GM18502 (cell line): ENCODE measurements at regions not wholly inside any gene's neighbourhood (a gene's known extent, or its start where the extent isn't known, plus 50 kb on each side); places are given as distances from the start of the nearest gene placed in this dataset.

Source experiments
- ATAC-seq: cut with Tn5 transposase; IDR thresholded peaks from one replicate; pipeline ENCODE4 v1.9.1; 2021; ENCODE audit warnings: mild to moderate bottlenecking; ENCODE audit not compliant: unreplicated experiment, poor library complexity

GRCh38 chr5:39519566-39520231 lies 94.9 kb upstream of the DAB2 start:
- no peak for ATAC-seq

GRCh38 chr5:39519079-39519478 lies 94.3 kb upstream of the DAB2 start:
- ATAC-seq, result no peak

GRCh38 chr5:39518516-39518915 lies 93.7 kb upstream of the DAB2 start:
- no peak for ATAC-seq

GRCh38 chr5:39517800-39518199 lies 93.0 kb upstream of the DAB2 start:
- ATAC-seq, result no peak

- ATAC-seq, result no peak
Observed at GRCh38 chr5:39515881-39516280, 91.1 kb upstream of the DAB2 start.

- no peak for ATAC-seq
Observed at GRCh38 chr5:39513236-39513635, 88.5 kb upstream of the DAB2 start.

GRCh38 chr5:39506211-39506610 lies 81.4 kb upstream of the DAB2 start:
- no peak for ATAC-seq

- no peak for ATAC-seq
Observed at GRCh38 chr5:39505791-39506190, 81.0 kb upstream of the DAB2 start.

GRCh38 chr5:39505363-39505762 lies 80.6 kb upstream of the DAB2 start:
- no peak for ATAC-seq

GRCh38 chr5:39503155-39503554 lies 78.4 kb upstream of the DAB2 start:
- ATAC-seq, result no peak

- no peak for ATAC-seq
Observed at GRCh38 chr5:39502704-39503103, 77.9 kb upstream of the DAB2 start.

GRCh38 chr5:39501397-39501796 lies 76.6 kb upstream of the DAB2 start:
- ATAC-seq, result no peak

GRCh38 chr5:39500551-39501175 lies 75.9 kb upstream of the DAB2 start:
- no peak for ATAC-seq

- ATAC-seq, result no peak
Observed at GRCh38 chr5:39498278-39498952, 73.6 kb upstream of the DAB2 start.

- no peak for ATAC-seq
Observed at GRCh38 chr5:39497322-39497721, 72.5 kb upstream of the DAB2 start.

- no peak for ATAC-seq
Observed at GRCh38 chr5:39495227-39495626, 70.4 kb upstream of the DAB2 start.

- no peak for ATAC-seq
Observed at GRCh38 chr5:39494534-39494933, 69.8 kb upstream of the DAB2 start.

GRCh38 chr5:39494107-39494510 lies 69.3 kb upstream of the DAB2 start:
- no peak for ATAC-seq

GRCh38 chr5:39491210-39491609 lies 66.4 kb upstream of the DAB2 start:
- ATAC-seq, result no peak

- no peak for ATAC-seq
Observed at GRCh38 chr5:39489263-39489662, 64.5 kb upstream of the DAB2 start.

- no peak for ATAC-seq
Observed at GRCh38 chr5:39486790-39487189, 62.0 kb upstream of the DAB2 start.

GRCh38 chr5:39486361-39486760 lies 61.6 kb upstream of the DAB2 start:
- no peak for ATAC-seq
